ENCODE measurements at regions not wholly inside any gene's neighbourhood (a gene's known extent, or its start where the extent isn't known, plus 50 kb on each side); places are given as distances from the start of the nearest gene placed in this dataset.

DNA sequence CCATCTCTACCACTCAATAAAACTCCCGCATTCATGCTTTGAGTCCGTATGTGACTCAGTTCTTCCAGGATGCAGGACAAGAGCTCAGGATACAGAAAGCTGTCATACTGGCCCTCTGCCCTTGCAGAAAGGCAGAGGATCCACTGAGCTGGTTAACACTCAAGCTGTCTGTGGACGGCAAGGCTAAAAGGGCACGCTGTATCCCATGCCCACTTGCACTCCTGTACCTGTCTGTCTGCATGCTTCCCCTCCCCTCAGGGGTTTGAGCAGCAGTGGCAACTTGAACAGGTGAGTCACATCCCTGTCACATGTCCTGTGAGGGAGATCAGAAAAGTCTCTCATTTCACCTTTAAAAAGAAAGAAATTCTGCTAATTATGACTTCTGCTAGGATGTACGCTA, 293.8 kb downstream of the HS3ST3B1 start:
- TF ChIP-seq, protein P1, sequence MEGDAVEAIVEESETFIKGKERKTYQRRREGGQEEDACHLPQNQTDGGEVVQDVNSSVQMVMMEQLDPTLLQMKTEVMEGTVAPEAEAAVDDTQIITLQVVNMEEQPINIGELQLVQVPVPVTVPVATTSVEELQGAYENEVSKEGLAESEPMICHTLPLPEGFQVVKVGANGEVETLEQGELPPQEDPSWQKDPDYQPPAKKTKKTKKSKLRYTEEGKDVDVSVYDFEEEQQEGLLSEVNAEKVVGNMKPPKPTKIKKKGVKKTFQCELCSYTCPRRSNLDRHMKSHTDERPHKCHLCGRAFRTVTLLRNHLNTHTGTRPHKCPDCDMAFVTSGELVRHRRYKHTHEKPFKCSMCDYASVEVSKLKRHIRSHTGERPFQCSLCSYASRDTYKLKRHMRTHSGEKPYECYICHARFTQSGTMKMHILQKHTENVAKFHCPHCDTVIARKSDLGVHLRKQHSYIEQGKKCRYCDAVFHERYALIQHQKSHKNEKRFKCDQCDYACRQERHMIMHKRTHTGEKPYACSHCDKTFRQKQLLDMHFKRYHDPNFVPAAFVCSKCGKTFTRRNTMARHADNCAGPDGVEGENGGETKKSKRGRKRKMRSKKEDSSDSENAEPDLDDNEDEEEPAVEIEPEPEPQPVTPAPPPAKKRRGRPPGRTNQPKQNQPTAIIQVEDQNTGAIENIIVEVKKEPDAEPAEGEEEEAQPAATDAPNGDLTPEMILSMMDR (IDR thresholded peaks at IDR 0.05): no peak
- no peak for TF ChIP-seq POLR2A (IDR thresholded peaks at IDR 0.05)
